ENCODE measurements at regions not wholly inside any gene's neighbourhood (a gene's known extent, or its start where the extent isn't known, plus 50 kb on each side); places are given as distances from the start of the nearest gene placed in this dataset.

DNA sequence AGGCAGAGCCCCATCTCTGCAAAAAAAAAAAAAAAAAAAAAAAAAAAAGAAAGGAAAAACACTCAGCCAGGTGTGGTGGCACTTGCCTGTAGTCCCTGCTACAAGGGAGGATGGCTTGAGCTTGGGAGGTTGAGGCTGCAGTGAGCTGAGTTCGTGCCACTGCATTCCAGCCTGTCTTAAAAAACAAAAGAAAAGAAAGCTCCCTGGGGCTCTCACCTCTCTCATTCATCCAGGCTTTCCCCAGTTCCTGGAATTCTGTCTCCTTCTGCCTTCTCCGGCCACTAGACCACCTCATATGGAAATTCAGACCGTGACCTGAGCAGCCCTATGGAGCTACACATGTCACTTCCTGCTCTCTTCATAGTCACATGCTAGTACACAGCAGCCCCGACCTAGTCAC, 101.1 kb upstream of the TAB2 start:
- no peak for DNase-seq (ENCODE audit: low read depth)

- DNase-seq (ENCODE audit: low read depth) = no peak
Observed at GRCh38 chr6:149217466-149217888, 100.0 kb upstream of the TAB2 start.

DNA sequence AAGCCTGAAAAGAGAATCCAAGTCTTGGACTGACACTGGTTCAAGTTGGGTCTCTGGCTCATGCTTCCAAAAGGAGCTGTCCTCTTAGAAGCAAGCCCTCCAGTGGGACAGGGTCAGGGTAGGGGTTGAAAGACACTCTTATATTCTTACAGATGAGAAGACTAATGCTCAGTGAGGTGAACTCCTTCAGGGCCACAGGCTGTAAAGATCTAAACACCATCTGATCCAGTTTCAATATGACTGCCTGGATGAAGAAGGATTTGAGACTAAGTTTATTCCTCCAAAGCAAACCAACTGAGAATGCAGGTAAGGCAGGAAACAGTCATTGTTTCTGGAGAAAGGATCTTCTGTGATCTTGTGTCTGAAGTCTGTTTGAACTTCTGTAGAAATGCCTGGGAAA, 99.0 kb upstream of the TAB2 start:
- DNase-seq (ENCODE audit: low read depth) = no peak

GRCh38 chr6:149218915-149219314, 98.6 kb upstream of the TAB2 start:
- DNase-seq (ENCODE audit: low read depth) = no peak

DNA sequence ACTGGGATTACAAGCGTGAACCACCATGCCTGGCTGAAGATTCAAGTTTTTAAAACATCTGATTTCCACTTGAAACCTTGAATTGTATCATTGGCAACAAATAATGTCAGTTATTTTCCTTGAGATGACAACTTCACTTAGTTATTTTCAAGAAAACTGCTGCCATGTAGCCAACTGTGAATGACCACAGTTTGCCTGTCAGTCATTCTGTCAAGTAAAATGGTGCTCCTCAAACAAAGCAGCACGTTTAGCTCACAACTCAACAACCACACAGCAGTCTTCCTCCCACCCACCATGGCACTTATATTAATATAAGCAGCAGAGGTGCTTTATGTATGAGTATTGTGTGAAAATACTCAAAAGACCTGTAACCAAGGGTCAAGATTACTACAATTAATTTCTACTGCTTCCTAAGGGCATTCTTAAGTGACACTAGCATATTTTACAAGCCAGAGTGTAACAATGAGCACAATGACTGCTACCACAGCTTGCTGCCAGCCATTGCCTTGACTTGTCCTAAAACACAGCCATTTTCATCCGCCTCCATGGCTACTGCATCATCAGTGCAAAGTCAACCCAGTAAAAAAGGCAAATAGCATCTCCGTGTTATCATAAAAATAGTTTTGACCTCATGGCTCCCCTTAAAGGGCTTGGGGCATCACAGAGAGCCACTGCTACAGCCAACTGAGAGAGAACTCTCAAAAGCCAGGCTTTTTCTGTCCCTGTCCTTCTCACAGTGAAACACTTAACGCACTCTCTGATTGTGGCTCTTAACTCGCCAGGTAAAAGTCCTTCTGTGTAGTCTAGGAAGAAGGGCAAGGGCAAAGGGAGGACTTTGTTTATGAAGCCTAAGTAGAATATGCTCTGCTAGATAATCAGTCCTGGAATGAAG, 96.4 kb upstream of the TAB2 start:
- DNase-seq (ENCODE audit: low read depth) = no peak

GRCh38 chr6:149221774-149222070, 95.8 kb upstream of the TAB2 start:
- no peak for DNase-seq (ENCODE audit: low read depth)

GRCh38 chr6:149223120-149223903, 94.2 kb upstream of the TAB2 start:
- DNase-seq (ENCODE audit: low read depth) = no peak

DNA sequence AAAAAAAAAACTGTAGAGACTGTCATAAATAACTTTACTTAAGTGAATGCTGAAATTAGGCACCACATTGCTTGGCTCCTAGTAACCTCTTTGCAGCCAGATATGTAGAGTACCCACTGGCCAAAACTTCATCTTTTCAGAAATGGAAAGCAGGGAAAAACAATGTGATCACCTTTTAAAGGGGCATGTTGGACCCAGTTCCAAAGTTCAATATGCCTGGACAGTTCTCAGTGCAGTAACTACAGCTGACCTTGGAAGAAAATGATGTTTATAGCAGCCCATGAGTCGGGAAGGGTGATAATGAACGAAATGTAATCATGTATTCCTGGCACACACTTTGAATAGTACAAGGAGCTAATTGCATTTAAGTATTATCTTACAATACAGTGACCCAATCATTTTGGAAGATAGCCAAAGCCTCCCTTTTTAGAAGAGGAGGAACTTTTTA, 93.6 kb upstream of the TAB2 start:
- no peak for DNase-seq (ENCODE audit: low read depth)

DNA sequence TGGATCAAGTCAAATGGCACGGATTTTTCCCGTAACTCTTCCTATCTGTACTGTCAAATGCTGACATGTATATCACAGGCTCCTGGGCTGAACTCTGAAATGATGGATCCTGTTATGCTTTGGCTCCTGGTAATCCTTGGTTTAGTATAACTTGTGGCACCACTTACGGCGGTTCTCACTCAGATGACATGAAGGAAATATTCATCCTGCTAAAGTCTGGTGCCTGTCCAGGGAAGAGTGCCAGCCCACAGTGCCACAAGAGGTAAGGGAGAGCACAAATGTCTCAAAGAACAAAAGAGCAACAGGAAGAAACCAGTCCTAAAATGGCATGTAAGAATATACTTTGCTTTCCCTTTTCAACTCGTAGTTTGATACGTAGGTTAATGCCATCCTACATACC, 93.1 kb upstream of the TAB2 start:
- DNase-seq (ENCODE audit: low read depth) = no peak

DNA sequence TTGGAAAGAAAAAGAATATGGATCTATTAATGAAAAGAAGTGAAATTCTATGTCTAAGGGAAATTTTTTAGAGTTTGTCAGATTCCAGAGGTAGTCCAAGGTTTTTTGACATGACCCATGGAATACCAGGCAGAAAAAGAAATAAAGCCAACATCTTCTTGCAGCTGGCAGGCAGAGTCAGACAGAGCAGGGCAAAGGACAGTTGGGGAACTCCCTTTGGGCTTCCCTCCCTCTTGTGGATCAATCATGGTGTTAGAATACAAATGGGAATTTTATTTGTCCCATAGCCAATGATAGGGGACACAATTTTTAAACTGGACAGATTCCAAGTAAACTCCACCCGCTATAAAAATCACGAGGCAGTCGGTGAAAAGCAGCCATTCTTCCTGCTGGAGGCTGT, 92.1 kb upstream of the TAB2 start:
- no peak for DNase-seq (ENCODE audit: low read depth)

DNA sequence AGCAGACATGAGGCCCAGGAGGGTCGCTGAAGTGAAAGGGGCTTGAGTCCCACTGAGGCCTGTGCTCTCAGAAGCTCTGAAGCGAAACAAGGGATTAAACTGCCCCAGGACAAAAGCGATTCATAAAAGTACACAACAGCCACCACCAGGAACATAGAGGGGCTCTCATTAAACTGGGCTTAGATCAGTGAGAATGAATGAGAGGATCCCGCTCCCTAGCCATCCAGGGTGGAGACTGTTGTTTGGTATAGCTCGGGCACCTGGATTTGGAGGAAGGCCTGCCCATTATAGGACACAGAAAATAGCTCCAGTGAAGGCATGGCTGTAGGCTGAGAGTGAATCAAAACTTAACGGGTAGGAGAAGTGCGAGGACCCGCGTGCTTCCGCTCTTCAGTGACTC, 91.6 kb upstream of the TAB2 start:
- no peak for DNase-seq (ENCODE audit: low read depth)

DNA sequence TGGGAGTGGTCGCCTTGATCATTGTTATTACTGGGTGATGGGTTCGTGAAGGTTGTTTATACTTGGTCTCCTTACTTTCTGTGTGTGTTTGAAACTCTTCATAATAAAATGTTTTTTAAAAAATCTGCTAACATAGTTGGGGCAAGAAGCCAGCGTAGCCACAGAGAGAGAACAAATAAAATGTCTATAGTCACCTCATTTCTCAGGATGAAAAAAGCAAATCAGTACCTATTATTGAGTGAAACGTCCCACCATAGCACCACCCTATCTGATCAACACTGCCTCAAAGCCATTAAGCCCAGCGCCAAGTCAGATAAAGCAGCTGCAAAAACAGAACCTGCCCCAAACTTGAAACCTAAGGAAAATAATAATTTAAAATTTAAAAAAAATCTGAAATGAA, 89.7 kb upstream of the TAB2 start:
- no peak for DNase-seq (ENCODE audit: low read depth)

DNA sequence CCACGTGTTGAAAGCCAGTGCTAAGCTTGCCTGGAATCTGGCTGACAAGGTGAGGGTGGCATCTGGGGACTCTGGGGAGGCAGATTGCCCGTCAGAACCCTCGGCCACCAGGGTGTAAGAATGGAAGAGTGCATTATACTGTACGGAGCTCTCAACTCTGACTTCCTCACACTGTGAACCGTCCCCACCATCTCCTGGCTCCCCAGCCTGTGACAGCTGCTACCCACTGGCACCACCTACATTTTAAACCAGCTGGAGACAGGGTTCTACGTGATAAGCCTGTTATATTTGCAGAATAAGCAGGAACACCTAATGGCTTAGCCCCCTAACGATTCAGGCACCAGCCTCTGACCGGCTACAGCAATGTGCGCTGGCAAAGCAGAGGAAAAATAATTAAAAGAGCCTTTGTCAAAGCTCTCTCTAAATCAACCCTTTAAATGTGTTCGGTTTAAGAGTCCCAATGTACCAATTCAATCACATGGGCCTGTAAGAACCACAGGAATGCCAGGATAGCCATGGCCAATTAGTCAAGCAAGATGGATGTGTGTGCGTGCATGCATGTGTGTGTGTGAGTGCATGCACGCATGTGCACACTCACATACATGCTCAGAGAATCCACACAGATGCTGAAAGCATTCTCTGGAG, 89.1 kb upstream of the TAB2 start:
- no peak for DNase-seq (ENCODE audit: low read depth)

DNA sequence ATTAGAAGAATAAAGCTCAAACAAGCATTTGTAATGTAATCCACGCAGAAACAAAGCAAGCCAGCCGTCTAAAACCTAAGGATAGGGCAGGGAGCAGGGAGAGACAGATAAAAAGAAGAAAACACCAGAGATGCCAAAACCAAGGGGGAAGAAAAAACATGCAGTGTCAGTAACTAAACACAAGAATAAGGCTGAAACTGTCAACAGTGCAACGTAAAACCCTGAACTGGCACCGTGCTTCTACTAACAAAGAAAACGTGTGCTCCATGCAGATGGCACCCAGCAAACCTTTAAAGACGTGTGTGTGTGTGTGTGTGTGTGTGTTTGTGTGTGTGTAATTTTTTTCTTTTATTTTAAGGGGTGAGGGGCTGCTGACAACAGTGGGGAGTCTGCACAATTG, 88.4 kb upstream of the TAB2 start:
- DNase-seq (ENCODE audit: low read depth) = no peak

GRCh38 chr6:149230712-149231460, 86.6 kb upstream of the TAB2 start:
- DNase-seq (ENCODE audit: low read depth) = no peak

GRCh38 chr6:149231778-149232177, 85.7 kb upstream of the TAB2 start:
- no peak for DNase-seq (ENCODE audit: low read depth)

DNA sequence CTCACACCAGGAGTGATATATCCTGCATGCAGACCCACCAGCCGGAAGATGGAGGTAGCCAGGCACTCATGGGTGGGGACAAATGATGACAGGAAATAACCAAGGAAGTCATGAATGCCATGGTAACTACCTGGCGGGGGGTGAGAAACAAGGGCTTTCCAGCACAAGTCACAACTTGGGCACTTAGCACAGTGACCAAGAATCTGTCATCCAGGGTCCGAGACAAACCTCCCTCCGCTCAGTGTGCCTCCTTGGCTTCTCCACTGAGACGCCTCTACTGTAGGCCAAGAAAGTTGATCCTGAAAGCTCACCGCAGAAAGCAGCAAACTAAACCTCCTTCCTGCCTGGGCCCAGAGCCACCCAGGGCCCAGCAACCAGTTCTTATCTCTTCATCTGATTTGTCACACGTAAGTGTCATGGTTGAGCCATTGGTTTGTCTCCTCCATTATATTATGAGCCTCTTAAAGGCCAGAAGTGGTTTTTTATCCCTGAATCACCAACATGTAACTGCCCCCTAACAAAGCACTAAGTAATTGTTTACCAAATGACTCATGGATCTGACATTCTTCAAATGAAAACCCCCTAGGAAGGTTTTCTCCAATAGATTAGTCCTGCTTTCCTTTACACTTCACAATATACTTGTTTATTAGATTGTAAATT, 84.3 kb upstream of the TAB2 start:
- no peak for DNase-seq (ENCODE audit: low read depth)

- peak; percentile 12 for DNase-seq (ENCODE audit: low read depth)
Observed at GRCh38 chr6:149234051-149234962, 83.2 kb upstream of the TAB2 start.

- DNase-seq (ENCODE audit: low read depth) = no peak
Observed at GRCh38 chr6:149235130-149235561, 82.4 kb upstream of the TAB2 start.

DNA sequence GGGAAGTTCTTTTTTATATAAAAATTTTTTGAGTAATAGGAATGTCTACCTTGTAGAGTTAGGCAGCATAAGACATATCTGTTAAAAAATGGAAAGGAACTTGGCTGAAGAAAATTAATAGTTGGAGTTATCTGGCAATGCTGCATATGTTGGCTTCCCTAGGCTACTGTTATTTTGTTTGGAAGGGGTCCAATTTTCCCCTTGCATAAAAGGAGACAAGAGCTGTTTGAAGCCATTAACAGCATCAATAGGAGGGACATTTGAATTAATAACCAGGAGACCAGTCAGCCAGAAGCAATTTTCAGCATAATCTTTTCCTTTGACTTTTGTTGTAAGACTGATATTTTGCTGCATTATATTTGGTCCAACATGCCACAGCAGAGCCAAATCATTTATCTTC, 80.9 kb upstream of the TAB2 start:
- no peak for DNase-seq (ENCODE audit: low read depth)

GRCh38 chr6:149237464-149237863, 80.0 kb upstream of the TAB2 start:
- no peak for DNase-seq (ENCODE audit: low read depth)

Measured in stimulated activated CD4-positive, alpha-beta T cell treated with anti-CD3 and anti-CD28 coated beads, Interleukin-2, amount 100 ng/mL, for 4 hours (primary cell).